ENCODE measurements at regions not wholly inside any gene's neighbourhood (a gene's known extent, or its start where the extent isn't known, plus 50 kb on each side); places are given as distances from the start of the nearest gene placed in this dataset.

DNA sequence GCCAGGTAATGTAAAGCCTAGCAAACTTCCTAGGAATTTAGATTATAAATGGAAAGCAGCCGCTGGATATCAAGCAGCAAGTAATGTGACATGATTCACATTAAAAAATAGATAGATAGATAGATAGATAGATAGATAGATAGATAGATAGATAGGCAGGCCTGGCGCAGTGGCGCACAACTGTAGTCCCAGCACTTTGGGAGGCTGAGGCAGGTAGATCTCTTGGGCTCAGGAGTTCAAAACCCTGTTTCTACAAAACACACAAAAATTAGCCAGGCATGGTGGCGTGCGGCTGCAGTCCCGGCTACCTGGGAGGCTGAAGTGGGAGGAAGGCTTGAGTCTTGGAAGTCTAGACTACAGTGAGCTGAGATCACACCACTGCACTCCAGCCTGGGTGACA lies 236.9 kb downstream of the SLITRK6 start:
- Histone ChIP-seq H3K79me2 (ENCODE audit: control insufficient read depth, insufficient read depth, low read length) (no peaks in the 10 kb centered on the region), H3K27ac (ENCODE audit: control insufficient read depth, insufficient read depth) (no peak overlapping the region), H3K9ac (ENCODE audit: control insufficient read depth, insufficient read depth, low read length) (no peak overlapping the region), H3K4me2 (ENCODE audit: control insufficient read depth, insufficient read depth) (no peak overlapping the region), H3K27me3 (replicated peaks in 1 of 2; ENCODE audit: control insufficient read depth in 2 of 2, insufficient read depth in 2 of 2, low read length in 1 of 2) (no peaks in the 10 kb centered on the region), H3K36me3 (ENCODE audit: control insufficient read depth in 2 of 2, insufficient read depth in 2 of 2, low read length in 1 of 2) (no peaks in the 10 kb centered on the region), H4K20me1 (ENCODE audit: control insufficient read depth, insufficient read depth) (no peaks in the 10 kb centered on the region), H3K9me3 (replicated peaks; ENCODE audit: control insufficient read depth, insufficient read depth, low read length) (no peaks in the 10 kb centered on the region), H3K4me3 (no peak overlapping the region), H2AFZ (ENCODE audit: control insufficient read depth, low read depth, low read length) (no peak overlapping the region), H3K4me1 (ENCODE audit: control insufficient read depth, insufficient read depth, low read length) (no peaks in the 10 kb centered on the region)
- ChIA-PET RAD21 (ENCODE audit: unreplicated experiment) (no interaction called here), CTCF (no interaction called here), POLR2A (no interaction called here), SMC1A (ENCODE audit: uncharacterized antibody, unreplicated experiment) (no interaction called here)
- in situ Hi-C loops (cut with MboI) (no loop called here), intact Hi-C loops (cut with micrococcal nuclease; ENCODE audit: unreplicated experiment) (no loop called here)
- TF ChIP-seq SP1 (IDR thresholded peaks at IDR 0.05; ENCODE audit: low read depth, low read length) (no peak), TCF3 (IDR thresholded peaks at IDR 0.05; ENCODE audit: borderline replicate concordance, insufficient read depth, low read depth, low read length) (no peak), SMC3 (IDR thresholded peaks at IDR 0.05; ENCODE audit: borderline replicate concordance, low read length) (no peak), SUPT20H (IDR thresholded peaks at IDR 0.05; ENCODE audit: borderline replicate concordance, control insufficient read depth, low read depth, low read length) (no peak), NR2F1 (conservative IDR thresholded peaks at IDR 0.05) (no peak), NFYB (IDR thresholded peaks at IDR 0.05; ENCODE audit: insufficient read depth, low read depth, low read length) (no peak), EP300 (IDR thresholded peaks at IDR 0.05; ENCODE audit: borderline replicate concordance in 1 of 2, control insufficient read depth in 1 of 2, low read depth in 2 of 2, low read length in 2 of 2) (no peak), MXI1 (IDR thresholded peaks at IDR 0.05; ENCODE audit: low read depth, low read length) (no peak), PAX5 (IDR thresholded peaks at IDR 0.05; ENCODE audit: borderline replicate concordance, low read depth, low read length) (no peak), NR2C1 (IDR thresholded peaks at IDR 0.05) (no peak), ZNF274 (IDR thresholded peaks at IDR 0.05; ENCODE audit: insufficient read depth, insufficient read length) (no peak)
- TF ChIP-seq, protein P1, sequence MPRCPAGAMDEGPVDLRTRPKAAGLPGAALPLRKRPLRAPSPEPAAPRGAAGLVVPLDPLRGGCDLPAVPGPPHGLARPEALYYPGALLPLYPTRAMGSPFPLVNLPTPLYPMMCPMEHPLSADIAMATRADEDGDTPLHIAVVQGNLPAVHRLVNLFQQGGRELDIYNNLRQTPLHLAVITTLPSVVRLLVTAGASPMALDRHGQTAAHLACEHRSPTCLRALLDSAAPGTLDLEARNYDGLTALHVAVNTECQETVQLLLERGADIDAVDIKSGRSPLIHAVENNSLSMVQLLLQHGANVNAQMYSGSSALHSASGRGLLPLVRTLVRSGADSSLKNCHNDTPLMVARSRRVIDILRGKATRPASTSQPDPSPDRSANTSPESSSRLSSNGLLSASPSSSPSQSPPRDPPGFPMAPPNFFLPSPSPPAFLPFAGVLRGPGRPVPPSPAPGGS (IDR thresholded peaks at IDR 0.05; ENCODE audit: borderline replicate concordance, insufficient read depth, low read depth, low read length, poor library complexity, severe bottlenecking), result no peak
- TF ChIP-seq, protein P2, sequence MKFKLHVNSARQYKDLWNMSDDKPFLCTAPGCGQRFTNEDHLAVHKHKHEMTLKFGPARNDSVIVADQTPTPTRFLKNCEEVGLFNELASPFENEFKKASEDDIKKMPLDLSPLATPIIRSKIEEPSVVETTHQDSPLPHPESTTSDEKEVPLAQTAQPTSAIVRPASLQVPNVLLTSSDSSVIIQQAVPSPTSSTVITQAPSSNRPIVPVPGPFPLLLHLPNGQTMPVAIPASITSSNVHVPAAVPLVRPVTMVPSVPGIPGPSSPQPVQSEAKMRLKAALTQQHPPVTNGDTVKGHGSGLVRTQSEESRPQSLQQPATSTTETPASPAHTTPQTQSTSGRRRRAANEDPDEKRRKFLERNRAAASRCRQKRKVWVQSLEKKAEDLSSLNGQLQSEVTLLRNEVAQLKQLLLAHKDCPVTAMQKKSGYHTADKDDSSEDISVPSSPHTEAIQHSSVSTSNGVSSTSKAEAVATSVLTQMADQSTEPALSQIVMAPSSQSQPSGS (IDR thresholded peaks at IDR 0.05; ENCODE audit: low read length), result no peak
- TF ChIP-seq, protein P3, sequence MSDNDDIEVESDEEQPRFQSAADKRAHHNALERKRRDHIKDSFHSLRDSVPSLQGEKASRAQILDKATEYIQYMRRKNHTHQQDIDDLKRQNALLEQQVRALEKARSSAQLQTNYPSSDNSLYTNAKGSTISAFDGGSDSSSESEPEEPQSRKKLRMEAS (IDR thresholded peaks at IDR 0.05; ENCODE audit: low read depth, low read length), result no peak
- FAIRE-seq (no peak), ATAC-seq (no peak), DNase-seq (ENCODE audit: low read depth, low spot score) (no peak)
- WGBS (ENCODE audit: insufficient coverage, insufficient replicate concordance, low lambda C conversion rate, missing lambda C conversion rate), result 65% methylated on average over 6 of the region's 6 CpGs
- BruUV-seq (replicated peaks), result no TSS peak
